Epithelial cell of proximal tubule (primary cell): ENCODE measurements at regions not wholly inside any gene's neighbourhood (a gene's known extent, or its start where the extent isn't known, plus 50 kb on each side); places are given as distances from the start of the nearest gene placed in this dataset.
"Not testable (repeated sequence)": the region's sequence is repeated elsewhere in the genome, so short reads cannot be mapped to it uniquely, and the experiment has no call there.

Experiments
- DNase-seq: peaks from one replicate; pipeline ENCODE4 v3.0.0-alpha.2; 2011; ENCODE audit warnings: low read depth
- H3K4me3 ChIP-seq: 2 replicates; pipeline ENCODE4 v1.5.1; 2011; ENCODE audit warnings: low read depth, mild to moderate bottlenecking, low read length
- TF ChIP-seq, protein P1 (sequence below): conservative IDR thresholded peaks from 2 replicates; pipeline ENCODE4 v1.5.1; 2012; ENCODE audit warnings: low read depth, mild to moderate bottlenecking, low read length

DNA sequence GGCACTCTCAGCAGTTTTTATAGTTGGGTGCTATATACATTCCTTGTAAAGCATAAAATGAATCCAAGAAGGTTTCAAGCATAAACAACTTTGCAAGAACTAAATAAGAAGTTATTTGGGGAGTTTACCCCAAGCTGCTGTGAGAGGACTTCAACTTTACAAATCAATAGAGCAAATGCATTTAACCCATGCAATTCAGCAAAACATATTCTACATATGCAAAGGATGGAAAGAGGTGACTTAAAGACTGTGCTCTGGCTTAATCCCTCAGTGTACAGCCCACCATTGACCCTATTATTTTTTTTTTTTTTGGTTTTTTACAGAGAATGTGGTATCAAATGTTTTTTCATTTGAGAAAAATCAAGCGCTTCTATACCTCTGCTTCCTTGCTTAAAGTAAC is 736.5 kb downstream of the CETN3 start:
- TF ChIP-seq, protein P1, sequence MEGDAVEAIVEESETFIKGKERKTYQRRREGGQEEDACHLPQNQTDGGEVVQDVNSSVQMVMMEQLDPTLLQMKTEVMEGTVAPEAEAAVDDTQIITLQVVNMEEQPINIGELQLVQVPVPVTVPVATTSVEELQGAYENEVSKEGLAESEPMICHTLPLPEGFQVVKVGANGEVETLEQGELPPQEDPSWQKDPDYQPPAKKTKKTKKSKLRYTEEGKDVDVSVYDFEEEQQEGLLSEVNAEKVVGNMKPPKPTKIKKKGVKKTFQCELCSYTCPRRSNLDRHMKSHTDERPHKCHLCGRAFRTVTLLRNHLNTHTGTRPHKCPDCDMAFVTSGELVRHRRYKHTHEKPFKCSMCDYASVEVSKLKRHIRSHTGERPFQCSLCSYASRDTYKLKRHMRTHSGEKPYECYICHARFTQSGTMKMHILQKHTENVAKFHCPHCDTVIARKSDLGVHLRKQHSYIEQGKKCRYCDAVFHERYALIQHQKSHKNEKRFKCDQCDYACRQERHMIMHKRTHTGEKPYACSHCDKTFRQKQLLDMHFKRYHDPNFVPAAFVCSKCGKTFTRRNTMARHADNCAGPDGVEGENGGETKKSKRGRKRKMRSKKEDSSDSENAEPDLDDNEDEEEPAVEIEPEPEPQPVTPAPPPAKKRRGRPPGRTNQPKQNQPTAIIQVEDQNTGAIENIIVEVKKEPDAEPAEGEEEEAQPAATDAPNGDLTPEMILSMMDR, result no peak
- H3K4me3 ChIP-seq, result no peak overlapping the region
- DNase-seq, result no peak

DNA sequence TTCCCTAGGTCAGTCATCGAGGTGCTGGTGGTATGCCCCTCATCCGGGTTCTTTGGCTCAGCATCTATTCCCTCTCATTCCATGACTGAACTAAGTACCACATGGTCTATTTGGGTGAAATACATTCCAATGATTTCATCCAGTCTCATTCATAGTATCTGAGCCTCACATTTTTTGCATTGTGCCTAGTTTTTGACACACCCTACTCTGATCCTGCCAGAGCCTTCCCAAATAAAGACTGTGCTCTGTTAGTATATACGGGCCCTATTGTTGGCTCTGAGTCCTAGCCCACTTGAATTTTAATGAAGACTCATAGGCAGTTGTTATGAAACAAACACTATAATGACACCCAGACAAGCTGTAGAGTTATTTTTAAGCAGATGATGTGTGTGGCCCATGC is 740.7 kb downstream of the CETN3 start:
- TF ChIP-seq, protein P1, result no peak
- no peak for DNase-seq
- H3K4me3 ChIP-seq, result no peak overlapping the region

DNA sequence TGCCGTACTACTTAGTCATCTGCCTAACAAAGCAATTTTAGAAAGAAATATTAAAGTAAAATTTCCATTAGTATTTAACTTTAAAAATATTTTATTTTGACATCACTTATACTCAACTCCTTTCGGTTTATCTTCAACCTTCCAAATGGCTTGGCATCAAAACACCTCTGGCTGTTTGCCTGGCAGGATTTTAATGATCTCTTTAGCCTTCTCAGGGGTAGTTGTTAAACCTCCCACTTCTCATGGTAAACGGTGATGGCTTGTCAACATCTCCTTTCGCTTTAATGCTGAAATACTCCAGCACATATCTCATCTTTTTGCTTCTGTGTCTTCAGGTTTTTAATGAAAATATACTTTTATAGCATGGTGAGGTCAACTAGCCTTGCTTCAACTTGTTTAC is 747.1 kb downstream of the CETN3 start:
- DNase-seq, result no peak
- H3K4me3 ChIP-seq, result no peak overlapping the region
- TF ChIP-seq, protein P1, result no peak

DNA sequence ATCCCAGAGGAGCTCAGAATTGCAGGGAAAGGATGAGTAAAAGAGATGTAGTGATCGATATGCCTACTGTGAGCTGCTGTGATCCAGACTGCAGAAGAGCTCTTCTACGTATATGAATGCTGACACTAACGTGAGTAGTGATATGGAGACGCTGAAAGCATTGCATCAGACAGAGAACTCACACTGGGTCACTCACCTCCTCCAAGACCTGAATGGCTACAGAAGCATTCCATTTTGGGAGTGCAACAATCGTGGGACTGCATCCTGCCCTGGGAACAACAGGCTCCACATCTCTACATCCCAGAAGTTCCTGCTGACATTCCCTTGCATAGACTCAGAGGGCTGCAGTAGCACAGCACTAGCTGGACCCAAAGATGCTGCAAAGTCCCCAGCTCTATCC is 755.9 kb upstream of the MEF2C start:
- H3K4me3 ChIP-seq, result no peak overlapping the region
- TF ChIP-seq, protein P1, result no peak
- DNase-seq, result no peak

DNA sequence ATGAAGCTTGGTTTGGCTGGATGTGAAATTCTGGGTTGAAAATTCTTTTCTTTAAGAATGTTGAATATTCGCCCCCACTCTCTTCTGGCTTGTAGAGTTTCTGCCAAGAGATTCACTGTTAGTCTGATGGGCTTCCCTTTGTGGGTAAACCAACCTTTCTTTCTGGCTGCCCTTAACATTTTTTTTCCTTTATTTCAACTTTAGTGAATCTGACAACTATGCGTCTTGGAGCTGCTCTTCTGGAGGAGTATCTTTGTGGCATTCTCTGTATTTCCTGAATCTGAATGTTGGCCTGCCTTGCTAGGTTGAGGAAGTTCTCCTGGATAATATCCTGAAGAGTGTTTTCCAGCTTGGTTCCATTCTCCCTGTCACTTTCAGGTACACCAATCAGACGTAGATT is 751.2 kb upstream of the MEF2C start:
- DNase-seq, H3K4me3 ChIP-seq: not testable (repeated sequence)

DNA sequence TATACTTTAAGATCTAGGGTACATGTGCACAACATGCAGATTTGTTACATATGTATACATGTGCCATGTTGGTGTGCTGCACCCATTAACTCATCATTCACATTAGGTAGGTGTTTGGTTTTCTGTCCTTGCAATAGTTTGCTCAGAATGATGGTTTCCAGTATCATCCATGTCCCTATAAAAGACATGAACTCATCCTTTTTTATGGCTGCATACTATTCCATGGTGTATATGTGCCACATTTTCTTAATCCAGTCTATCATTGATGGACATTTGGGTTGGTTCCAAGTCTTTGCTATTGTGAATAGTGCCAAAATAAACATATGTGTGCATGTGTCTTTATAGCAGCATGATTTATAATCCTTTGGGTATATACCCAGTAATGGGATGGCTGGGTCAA is 747.1 kb upstream of the MEF2C start:
- H3K4me3 ChIP-seq, DNase-seq: not testable (repeated sequence)

DNA sequence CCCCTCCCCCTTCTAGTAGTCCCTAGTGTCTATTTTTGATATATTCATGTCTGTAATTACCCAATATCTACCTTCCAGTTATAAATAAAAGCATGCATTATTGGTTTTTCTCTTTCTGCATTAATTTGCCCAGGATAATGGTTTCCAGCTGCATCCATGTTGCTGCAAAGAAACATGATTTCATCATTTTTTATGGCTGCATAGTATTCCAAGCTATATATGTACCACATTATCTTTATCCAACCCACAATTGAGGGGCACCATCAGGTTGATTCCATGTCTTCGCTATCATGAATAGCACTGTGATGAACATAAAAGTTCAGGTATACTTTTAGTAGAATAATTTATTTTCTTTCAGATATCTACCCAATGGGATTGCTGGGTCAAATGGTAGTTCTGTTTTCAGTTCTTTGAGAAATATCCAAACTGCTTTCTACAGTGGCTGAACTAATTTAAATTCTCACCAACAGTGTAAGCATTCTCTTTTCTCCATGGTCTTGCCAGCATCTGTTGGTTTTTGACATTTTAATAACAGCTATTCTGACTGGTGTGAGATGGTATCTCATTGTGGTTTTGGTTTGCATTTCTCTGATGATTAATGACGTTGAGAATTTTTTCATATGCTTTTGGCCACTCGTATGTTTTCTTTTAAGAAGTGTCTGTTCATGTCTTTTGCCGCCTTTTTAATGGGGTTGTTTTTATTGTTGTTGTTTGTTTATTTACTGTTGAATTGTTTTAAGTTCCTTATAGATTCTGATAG is 746.1 kb upstream of the MEF2C start:
- H3K4me3 ChIP-seq, result no peak overlapping the region
- TF ChIP-seq, protein P1, result no peak
- no peak for DNase-seq

DNA sequence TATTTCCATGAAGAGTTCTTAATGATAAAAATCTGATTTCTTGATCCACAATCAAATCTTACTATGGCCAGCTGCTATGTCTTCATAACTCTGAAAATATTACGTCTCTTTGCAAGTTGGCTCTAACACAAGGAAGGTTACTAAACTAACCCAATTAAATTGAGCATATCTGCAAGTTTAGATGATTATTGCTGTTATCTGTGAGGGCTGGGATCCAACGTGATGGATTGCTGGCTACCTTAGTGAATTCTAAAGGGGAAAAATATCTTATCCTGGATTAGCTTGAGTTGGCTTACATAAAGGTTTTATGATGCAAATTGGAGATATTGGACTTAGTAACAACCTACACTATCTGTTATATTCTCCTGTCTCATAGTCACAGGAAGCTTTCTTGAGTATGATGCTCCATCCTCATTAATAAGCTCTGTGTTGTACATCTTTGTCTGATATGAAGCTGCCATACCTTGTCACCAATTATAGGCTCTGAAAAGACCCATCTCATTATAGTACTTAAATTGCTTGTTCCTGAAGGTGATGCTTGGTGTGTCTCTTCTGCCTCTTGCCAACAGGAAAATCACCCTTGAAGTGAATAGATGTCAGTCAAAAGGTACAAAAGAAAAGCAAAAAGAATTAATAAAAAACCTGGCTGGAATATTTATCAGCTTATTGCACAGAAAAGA is 733.0 kb upstream of the MEF2C start:
- H3K4me3 ChIP-seq, result no peak overlapping the region
- no peak for DNase-seq
- TF ChIP-seq, protein P1, result no peak
